NAMALWA (cell line): ENCODE measurements at regions not wholly inside any gene's neighbourhood (a gene's known extent, or its start where the extent isn't known, plus 50 kb on each side); places are given as distances from the start of the nearest gene placed in this dataset.
"Not testable (repeated sequence)": the region's sequence is repeated elsewhere in the genome, so short reads cannot be mapped to it uniquely, and the experiment has no call there.

ENCODE experiments used
- DNase-seq: peaks from one replicate; pipeline ENCODE4 v3.0.0-alpha.2; 2015; ENCODE audit warnings: low spot score

GRCh38 chr3:101913168-101913567, 63.9 kb downstream of the NFKBIZ start:
- no peak for DNase-seq

DNA sequence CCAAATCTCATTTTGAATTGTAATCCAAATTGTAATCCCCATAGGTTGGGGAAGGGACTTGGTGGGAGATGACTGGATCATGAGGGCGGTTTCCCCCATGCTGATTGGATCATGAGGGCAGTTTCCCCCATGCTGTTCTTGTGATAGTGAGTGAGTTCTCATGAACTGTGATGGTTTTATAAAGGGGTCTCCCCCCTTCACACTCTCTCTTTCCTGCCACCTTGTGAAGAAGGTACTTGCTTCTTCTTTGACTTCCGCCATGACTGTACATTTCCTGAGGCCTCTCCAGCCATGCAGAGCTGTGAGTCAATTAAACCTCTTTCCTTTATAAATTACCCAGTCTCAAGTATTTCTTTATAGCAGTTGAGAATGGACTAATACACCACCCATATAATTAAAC, 68.4 kb downstream of the NFKBIZ start:
- not testable (repeated sequence) for DNase-seq

DNA sequence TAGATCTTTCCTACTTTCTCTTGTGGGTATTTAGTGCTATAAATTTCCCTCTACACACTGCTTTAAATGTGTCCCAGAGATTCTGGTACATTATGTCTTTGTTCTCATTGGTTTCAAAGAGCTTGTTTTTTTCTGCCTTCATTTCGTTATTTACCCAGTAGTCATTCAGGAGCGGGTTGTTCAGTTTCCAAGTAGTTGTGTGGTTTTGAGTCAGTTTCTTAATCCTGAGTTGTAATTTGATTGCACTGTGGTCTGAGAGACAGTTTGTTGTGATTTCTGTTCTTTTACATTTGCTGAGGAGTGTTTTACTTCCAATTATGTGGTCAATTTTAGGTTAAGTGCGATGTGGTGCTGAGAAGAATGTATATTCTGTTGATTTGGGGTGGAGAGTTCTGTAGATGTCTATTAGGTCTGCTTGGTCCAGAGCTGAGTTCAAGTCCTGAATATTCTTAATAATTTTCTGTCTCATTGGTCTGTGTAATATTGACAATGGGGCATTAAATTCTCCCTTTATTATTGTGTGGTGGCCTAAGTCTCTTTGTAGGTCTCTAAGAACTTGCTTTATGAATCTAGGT, 72.9 kb downstream of the NFKBIZ start:
- DNase-seq = not testable (repeated sequence)

DNA sequence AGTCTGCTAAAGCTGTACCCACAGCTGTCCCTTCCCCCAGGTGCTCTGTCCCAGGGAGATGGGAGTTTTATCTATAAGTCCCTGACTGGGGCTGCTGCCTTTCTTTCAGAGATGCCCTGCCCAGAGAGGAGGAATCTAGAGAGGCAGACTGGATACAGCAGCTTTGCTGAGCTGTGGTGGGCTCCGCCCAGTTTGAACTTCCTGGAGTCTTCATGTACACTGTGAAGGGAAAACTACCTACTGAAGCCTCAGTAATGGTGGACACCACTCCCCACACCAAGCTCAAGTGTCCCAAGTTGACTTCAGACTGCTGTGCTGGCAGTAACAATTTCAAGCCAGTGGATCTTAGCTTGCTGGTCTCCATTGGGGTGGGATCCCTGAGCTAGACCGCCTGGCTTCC, 75.3 kb downstream of the NFKBIZ start:
- not testable (repeated sequence) for DNase-seq

DNA sequence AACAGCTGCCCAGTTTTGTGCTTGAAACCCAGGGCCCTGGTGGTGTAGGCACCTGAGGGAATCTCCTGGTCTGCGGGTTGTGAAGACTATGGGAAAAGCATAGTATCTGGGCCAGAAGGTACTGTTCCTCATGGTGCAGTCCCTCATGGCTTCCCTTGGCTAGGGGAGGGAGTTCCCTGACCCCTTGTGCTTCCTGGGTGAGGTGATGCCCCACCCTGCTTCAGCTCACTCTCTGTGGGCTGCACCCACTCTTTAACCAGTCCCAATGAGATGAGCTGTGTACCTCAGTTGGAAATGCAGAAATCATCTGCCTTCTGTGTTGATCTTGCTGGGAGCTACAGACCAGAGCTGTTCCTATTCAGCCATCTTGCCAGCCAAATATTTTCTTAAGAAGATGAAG, 75.8 kb downstream of the NFKBIZ start:
- DNase-seq = not testable (repeated sequence)

GRCh38 chr3:101925564-101925963, 76.2 kb downstream of the NFKBIZ start:
- no peak for DNase-seq

GRCh38 chr3:101926594-101927105, 77.3 kb downstream of the NFKBIZ start:
- DNase-seq = no peak

DNA sequence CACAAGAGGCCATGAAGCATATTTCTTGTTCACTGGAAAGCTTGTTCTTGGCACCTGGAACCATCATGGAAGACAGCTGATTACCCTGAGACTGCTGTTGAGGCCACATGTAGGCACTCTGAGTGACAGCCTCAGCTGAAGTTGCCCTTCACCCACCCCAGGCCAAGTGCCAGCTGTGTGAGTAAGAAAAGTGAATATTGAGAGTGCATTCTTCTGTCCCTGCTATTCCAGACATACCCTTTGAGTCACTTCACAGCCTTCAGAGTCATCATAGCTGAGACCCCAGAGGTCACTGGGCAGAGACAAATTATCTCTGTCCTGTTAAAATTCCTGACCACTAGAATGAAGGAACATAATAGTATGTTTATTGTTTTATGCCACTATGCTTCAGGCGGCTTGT, 79.6 kb downstream of the NFKBIZ start:
- no peak for DNase-seq

GRCh38 chr3:101931081-101931480, 81.8 kb downstream of the NFKBIZ start:
- DNase-seq = no peak

- no peak for DNase-seq
These were observed 83.2 kb downstream of the NFKBIZ start for GRCh38 chr3:101932326-101933068.

DNA sequence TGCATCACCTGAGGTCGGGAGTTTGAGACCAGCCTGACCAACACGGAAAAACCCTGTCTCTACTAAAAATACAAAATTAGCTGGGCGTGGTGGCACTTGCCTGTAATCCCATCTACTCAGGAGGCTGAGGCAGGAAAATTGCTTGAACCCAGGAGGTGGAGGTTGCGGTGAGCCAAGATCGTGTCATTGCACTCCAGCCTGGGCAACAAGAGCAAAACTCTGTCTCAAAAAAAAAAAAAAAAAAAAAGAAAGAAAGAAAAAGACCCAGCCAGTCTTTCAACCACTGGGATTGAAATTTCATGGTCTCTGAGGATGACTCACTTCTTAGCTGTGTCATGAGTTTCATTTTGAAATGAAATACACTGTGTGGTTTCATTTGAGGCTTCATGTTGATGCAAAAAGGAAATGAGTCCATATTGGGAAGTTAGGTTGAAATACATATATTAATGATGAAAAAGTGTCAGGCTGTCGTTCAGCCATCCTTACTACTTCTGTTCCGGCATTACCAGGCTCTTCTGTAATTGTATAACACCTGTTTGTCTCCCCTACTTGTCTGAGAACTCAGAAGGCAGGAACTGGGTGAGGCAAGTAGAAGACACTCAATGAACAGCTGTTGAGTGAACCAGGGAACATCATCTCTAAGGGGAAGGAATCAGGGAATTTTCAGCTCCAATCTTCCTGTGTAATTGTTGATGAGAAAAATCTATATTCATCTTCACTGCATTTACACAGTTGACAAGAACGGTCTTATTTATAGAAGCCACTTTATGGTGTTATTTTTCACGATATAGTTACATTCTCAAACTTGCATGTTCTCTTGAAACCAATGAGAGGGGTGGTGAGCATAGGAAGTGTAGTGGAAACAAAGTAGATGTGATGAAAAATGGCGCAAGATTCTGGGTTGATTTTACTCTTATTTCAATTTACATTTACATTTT, 87.4 kb downstream of the NFKBIZ start:
- peak; percentile 66 for DNase-seq

DNA sequence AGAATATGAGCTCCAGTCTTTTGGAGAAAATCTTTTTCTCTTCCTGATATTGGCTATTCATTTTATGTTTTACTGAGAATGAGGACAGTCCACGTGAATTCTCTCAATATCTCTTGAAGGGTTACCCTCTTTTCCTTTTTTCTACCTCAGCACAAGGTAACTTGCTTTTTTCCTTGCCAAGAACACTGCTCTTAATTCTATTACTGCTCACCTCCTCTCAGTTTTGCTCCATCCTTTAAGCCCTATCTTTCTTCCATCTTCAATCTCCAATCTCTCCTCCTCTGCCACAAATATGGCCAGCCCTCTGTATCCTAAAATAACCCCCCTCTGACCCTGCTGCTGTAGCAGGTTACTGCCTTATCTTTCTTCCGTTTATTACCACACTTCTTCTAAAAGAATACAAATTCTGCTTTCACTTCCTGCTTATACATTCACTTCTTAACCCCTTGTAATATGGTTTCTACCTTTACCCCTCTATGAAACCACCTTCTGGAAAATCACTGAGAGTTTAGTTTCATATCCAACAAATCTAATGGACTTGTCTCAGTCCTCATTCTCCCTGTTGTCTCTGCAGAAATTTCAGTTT, 89.0 kb downstream of the NFKBIZ start:
- peak; percentile 68 for DNase-seq

GRCh38 chr3:101939361-101940049, 90.2 kb downstream of the NFKBIZ start:
- DNase-seq = no peak

- DNase-seq = no peak
These were observed 91.4 kb downstream of the NFKBIZ start for GRCh38 chr3:101940521-101941317.

DNA sequence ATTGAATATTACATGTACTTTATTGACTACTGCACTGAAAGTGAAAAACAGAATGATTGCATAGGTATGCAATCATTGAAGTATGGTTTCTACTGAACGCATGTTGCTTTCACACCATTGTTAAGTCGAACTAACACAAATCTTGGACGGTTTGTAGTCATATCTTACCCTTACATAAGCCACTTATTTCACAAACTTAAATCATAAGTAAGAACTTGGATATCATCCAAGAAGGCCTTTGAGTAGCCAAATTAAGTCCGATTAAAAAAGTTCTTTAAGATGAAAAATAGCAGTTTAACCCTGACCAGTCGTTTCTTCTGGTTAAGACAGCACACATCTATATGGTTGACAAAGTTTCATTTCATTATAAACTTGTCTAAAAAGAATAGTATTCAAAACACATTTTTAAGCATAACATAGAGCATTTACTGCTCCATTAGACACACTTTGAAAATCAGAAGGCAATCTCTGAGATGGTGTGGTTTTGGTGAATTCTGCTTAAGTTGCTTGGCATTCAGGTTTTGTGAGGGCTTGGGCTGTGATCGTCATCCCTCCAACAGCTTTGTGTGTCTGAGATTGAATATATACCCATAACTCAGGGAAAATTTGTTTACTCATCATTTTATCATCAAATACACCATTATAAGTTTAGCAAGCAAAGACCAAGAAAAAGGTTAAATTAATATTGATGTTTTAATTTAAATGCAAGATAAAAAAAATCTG, 92.2 kb downstream of the NFKBIZ start:
- no peak for DNase-seq

- peak; percentile 49 for DNase-seq
These were observed 93.0 kb downstream of the NFKBIZ start for GRCh38 chr3:101942356-101942755.

DNA sequence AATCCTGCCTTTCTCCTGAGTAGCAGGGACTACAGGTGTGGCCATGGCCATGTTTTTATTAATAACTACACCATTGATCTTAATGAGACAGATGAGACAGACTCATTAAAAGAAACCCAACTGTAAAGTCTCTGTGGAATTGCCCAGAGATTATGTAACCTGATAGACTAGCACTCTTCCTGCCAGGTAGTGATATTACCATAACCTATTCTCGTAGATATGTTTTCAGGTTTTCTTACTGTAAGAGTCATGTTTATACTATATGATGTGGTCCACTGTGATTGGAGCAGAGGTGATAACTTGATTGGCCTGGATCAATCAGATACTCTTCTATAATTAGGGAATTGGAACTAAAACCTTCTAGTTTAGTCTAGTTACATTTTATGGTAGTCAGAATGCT, 93.7 kb downstream of the NFKBIZ start:
- DNase-seq = no peak

DNA sequence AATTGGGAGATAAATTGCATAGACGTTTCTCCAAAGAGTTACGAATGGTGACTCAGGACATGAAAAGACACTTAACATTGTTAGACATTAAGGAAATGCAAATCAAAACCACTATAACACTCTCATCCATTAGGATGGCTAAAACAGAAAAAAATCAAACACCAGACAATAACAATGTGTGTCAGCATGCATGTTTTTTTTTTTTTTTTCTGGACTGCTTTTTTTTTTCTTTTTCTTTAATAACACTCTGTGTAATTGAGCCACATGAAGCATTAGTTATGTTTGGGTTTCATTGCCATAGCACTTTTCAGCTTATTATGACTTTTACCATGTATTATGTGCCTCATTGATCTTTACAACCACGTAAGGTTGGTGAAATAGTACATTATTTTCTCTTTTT, 95.0 kb downstream of the NFKBIZ start:
- no peak for DNase-seq

DNA sequence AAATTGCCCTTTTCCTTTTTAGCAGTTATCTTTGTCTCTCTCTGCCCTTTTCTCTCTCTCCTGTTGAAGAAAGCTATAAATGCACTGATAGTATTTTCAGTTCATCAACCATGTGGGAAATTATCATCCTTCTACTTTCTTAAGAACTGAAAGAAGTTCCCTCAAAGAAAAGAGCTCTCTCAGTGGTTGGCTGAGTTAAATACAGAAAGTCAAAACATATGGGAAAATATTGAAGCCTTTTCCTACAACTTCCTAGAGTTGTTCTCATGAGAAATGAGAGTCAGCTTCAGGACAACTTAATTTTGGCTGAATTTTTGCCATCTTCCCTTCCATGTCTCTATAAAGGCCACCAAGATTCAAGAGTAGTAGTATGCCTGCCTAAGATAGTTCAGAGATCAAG, 96.7 kb downstream of the NFKBIZ start:
- no peak for DNase-seq

DNA sequence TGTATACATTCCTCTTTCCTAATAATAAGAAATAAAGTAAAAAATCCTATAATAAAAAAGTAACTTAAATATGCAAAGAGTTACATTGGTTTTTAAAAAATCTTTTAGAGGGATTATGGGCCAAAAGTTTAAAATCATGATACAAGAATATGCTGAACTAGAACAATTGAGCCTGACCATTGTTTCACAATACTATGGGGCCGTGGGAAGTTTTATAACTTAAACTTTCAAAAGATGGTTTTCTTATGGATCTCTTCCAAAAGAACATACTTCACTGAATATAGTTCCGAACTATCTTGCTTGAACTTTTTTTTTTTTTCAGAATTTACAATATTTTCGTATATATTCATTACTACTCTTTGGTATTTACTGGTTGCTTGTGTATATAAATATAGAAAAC, 97.6 kb downstream of the NFKBIZ start:
- no peak for DNase-seq
